K562 (cell line): ENCODE measurements at regions not wholly inside any gene's neighbourhood (a gene's known extent, or its start where the extent isn't known, plus 50 kb on each side); places are given as distances from the start of the nearest gene placed in this dataset.

Experiments used
- NCOA1 ChIP-seq: fragments of 450-650 bp; IDR thresholded peaks from 2 replicates; pipeline ENCODE4 v1.6.1; 2016; ENCODE audit warnings: low read depth
- POLR2B ChIP-seq: fragments of 450-650 bp; IDR thresholded peaks from 2 replicates; pipeline ENCODE4 v1.6.1; 2018; ENCODE audit warnings: low read depth; ENCODE audit not compliant: partially characterized antibody
- RNF219 ChIP-seq: fragments of 250-450 bp; sonication (Bioruptor Pico); IDR thresholded peaks from 2 replicates; pipeline ENCODE4 v1.5.0; 2022; ENCODE audit warnings: mild to moderate bottlenecking
- TF ChIP-seq, protein P1 (sequence below), 2 experiments: fragments of 450-650 bp; formaldehyde crosslinking in 1 of 2; IDR thresholded peaks; 2 replicates each; pipeline versions ENCODE4 v1.4.0 to v1.6.1; 2014 to 2020; ENCODE audit warnings: mild to moderate bottlenecking in 2 of 2, borderline replicate concordance in 1 of 2, low read depth in 1 of 2
- TF ChIP-seq, protein P2 (sequence below): fragments of 450-650 bp; conservative IDR thresholded peaks from 2 replicates; pipeline ENCODE4 v1.6.1; 2016; ENCODE audit warnings: missing genetic modification characterization, low read depth, mild to moderate bottlenecking, missing compliant biosample characterization, moderate library complexity

DNA sequence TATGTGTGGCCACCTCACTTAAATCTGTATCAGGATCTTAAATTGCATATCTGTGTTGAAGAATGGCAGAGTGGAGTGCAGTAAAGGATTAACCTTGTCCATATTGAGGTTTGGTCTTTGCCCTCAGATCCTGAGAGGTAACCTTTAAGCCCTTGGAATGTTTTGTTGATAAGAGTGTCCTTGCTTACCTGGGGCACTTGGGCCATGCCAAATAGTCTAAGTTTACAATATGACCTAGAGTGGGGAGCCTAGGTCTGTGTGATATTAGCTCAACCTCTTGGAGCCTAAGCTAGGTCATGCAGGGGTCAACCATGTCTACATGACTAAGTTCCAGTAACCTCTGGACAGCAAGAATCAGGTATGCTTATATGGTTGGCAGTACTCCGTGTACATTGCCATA is 792.5 kb downstream of the DIAPH3 start (continued):
- TF ChIP-seq, protein P1, sequence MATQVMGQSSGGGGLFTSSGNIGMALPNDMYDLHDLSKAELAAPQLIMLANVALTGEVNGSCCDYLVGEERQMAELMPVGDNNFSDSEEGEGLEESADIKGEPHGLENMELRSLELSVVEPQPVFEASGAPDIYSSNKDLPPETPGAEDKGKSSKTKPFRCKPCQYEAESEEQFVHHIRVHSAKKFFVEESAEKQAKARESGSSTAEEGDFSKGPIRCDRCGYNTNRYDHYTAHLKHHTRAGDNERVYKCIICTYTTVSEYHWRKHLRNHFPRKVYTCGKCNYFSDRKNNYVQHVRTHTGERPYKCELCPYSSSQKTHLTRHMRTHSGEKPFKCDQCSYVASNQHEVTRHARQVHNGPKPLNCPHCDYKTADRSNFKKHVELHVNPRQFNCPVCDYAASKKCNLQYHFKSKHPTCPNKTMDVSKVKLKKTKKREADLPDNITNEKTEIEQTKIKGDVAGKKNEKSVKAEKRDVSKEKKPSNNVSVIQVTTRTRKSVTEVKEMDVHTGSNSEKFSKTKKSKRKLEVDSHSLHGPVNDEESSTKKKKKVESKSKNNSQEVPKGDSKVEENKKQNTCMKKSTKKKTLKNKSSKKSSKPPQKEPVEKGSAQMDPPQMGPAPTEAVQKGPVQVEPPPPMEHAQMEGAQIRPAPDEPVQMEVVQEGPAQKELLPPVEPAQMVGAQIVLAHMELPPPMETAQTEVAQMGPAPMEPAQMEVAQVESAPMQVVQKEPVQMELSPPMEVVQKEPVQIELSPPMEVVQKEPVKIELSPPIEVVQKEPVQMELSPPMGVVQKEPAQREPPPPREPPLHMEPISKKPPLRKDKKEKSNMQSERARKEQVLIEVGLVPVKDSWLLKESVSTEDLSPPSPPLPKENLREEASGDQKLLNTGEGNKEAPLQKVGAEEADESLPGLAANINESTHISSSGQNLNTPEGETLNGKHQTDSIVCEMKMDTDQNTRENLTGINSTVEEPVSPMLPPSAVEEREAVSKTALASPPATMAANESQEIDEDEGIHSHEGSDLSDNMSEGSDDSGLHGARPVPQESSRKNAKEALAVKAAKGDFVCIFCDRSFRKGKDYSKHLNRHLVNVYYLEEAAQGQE (IDR thresholded peaks at IDR 0.05; ENCODE audit: borderline replicate concordance), result no peak
- TF ChIP-seq, protein P1 (CRISPR knock-in tag; IDR thresholded peaks at IDR 0.05; ENCODE audit: low read depth), result no peak
- TF ChIP-seq NCOA1 (no peak), POLR2B (no peak), RNF219 (CRISPR knock-in tag) (no peak)
- TF ChIP-seq, protein P2, sequence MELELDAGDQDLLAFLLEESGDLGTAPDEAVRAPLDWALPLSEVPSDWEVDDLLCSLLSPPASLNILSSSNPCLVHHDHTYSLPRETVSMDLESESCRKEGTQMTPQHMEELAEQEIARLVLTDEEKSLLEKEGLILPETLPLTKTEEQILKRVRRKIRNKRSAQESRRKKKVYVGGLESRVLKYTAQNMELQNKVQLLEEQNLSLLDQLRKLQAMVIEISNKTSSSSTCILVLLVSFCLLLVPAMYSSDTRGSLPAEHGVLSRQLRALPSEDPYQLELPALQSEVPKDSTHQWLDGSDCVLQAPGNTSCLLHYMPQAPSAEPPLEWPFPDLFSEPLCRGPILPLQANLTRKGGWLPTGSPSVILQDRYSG, result no peak
